ENCODE measurements at regions not wholly inside any gene's neighbourhood (a gene's known extent, or its start where the extent isn't known, plus 50 kb on each side); places are given as distances from the start of the nearest gene placed in this dataset.

DNA sequence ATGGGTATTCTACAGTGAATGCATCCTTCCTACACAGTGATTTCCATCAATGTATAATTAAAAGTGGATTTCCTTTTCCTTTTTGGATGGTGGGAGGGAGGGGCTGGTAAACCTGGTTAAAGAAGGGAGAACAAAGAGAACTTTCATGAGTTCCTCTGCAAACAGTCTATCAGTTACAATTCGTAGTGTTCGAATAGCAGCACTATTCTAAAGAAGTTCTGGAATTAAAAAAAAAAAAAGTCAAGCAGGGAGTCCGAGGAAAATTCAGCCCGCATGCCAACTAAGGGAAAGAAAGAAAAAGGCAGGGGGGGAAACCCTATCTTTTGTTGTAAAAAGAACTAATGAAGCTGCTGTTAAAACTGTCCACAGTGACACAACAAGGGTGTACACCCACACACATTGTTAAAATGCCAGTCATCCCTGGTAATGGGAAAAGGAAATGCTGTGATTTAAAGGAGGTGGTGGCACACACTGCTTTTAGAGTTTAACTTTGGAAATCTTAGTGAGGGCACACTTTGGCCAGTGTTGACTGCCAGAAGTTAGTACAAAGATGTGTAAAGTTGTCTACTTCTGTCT, 521.2 kb downstream of the ZIC1 start:
- TF ChIP-seq, protein P1, sequence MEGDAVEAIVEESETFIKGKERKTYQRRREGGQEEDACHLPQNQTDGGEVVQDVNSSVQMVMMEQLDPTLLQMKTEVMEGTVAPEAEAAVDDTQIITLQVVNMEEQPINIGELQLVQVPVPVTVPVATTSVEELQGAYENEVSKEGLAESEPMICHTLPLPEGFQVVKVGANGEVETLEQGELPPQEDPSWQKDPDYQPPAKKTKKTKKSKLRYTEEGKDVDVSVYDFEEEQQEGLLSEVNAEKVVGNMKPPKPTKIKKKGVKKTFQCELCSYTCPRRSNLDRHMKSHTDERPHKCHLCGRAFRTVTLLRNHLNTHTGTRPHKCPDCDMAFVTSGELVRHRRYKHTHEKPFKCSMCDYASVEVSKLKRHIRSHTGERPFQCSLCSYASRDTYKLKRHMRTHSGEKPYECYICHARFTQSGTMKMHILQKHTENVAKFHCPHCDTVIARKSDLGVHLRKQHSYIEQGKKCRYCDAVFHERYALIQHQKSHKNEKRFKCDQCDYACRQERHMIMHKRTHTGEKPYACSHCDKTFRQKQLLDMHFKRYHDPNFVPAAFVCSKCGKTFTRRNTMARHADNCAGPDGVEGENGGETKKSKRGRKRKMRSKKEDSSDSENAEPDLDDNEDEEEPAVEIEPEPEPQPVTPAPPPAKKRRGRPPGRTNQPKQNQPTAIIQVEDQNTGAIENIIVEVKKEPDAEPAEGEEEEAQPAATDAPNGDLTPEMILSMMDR (IDR thresholded peaks at IDR 0.05): no peak
- no peak for TF ChIP-seq POLR2A (IDR thresholded peaks at IDR 0.05)
- TF ChIP-seq POLR2AphosphoS5 (IDR thresholded peaks at IDR 0.05): no peak
- no peak for TF ChIP-seq EP300 (IDR thresholded peaks at IDR 0.05)

Data from gastroesophageal sphincter (tissue), 3 donors.